Coronary artery (tissue), 2 donors: ENCODE measurements at regions not wholly inside any gene's neighbourhood (a gene's known extent, or its start where the extent isn't known, plus 50 kb on each side); places are given as distances from the start of the nearest gene placed in this dataset.
"Not testable (repeated sequence)": the region's sequence is repeated elsewhere in the genome, so short reads cannot be mapped to it uniquely, and the experiment has no call there.

Source experiments
- DNase-seq: peaks from one replicate; pipeline ENCODE4 v3.0.0-alpha.2; 2017; ENCODE audit warnings: low spot score
- H3K27ac ChIP-seq, 2 donors: fragments of 200-600 bp; sonication (generic); one replicate each; pipeline ENCODE4 v1.5.1; 2016 to 2019
- H3K4me3 ChIP-seq: fragments of 200-600 bp; sonication (generic); 2 replicates; pipeline ENCODE4 v1.5.1; 2016; ENCODE audit warnings: mild to moderate bottlenecking, moderate library complexity
- CTCF ChIP-seq: fragments of 200-600 bp; sonication (generic); IDR thresholded peaks from one replicate; pipeline ENCODE4 v1.5.1; 2019; ENCODE audit warnings: antibody characterized with exemption

GRCh38 chr7:13262929-13263530 lies 575.6 kb downstream of the ARL4A start:
- no peak for DNase-seq
- TF ChIP-seq CTCF, result peak; percentile 22
- no peak overlapping the region for H3K4me3 ChIP-seq
- H3K27ac ChIP-seq, result no peak overlapping the region

GRCh38 chr7:13265271-13265670 lies 577.8 kb downstream of the ARL4A start:
- no peak for TF ChIP-seq CTCF
- DNase-seq, result no peak
- H3K4me3 ChIP-seq, result no peak overlapping the region
- no peak overlapping the region for H3K27ac ChIP-seq

- DNase-seq, H3K27ac ChIP-seq: not testable (repeated sequence)
Observed at GRCh38 chr7:13274205-13274604, 586.8 kb downstream of the ARL4A start.

GRCh38 chr7:13276977-13277376 lies 589.5 kb downstream of the ARL4A start:
- no peak for TF ChIP-seq CTCF
- Histone ChIP-seq H3K27ac (no peak overlapping the region), H3K4me3 (no peak overlapping the region)
- DNase-seq, result no peak

More at GRCh38 chr7:13274205-13274604, 586.8 kb downstream of the ARL4A start:
- H3K4me3 ChIP-seq, result not testable (repeated sequence)

- H3K4me3 ChIP-seq, result no peak overlapping the region
- TF ChIP-seq CTCF, result no peak
Observed at GRCh38 chr7:13278020-13278419, 590.6 kb downstream of the ARL4A start.

GRCh38 chr7:13279854-13280435 lies 592.5 kb downstream of the ARL4A start:
- no peak overlapping the region for H3K4me3 ChIP-seq
- TF ChIP-seq CTCF, result peak; percentile 25
- DNase-seq, result no peak
- H3K27ac ChIP-seq, result no peak overlapping the region

More at GRCh38 chr7:13278020-13278419, 590.6 kb downstream of the ARL4A start:
- no peak overlapping the region for H3K27ac ChIP-seq
- DNase-seq, result no peak

DNA sequence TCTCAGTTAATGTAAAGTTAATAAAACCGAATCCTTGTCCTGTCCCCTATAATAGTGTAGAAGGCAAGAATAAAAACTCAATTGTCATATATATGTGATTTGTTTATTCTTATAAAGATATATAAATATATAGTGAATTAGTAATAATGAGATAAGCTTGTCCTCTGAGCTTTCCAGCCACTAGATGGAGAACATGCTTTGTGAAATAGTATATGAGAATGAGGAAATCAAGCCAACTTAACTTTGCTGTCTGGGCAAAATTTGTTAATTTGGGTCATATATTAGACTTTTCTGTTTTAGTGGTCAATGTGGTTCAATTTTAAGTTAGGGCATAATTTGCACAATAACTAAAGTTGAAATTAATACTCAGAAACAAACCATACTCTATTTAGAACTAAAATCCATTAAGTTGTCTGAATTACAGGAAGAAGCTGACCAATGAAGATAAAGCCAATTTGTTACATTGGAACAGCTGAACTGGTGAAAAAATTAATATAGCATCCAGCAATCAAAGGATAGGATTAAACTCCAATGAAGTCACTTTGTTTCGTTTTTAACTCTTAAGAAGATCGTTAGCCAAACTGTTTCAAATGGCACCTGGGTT lies 595.0 kb downstream of the ARL4A start:
- Histone ChIP-seq H3K27ac (no peak overlapping the region), H3K4me3 (no peak overlapping the region)
- no peak for TF ChIP-seq CTCF
- no peak for DNase-seq
